Vagina (tissue), 2 donors: ENCODE measurements at regions not wholly inside any gene's neighbourhood (a gene's known extent, or its start where the extent isn't known, plus 50 kb on each side); places are given as distances from the start of the nearest gene placed in this dataset.

ENCODE experiments used
- DNase-seq, 2 donors: peaks; one replicate each; pipeline ENCODE4 v3.0.0-alpha.2; 2017; ENCODE audit errors: extremely low spot score in 2 of 2
- H3K27ac ChIP-seq: fragments of 200-600 bp; sonication (generic); one replicate; pipeline ENCODE4 v1.5.1; 2019
- H3K27me3 ChIP-seq: fragments of 200-600 bp; sonication (generic); one replicate; pipeline ENCODE4 v1.5.1; 2019
- H3K36me3 ChIP-seq, 2 donors: fragments of 200-600 bp; sonication (generic); one replicate each; pipeline ENCODE4 v1.5.1; 2017 to 2019
- H3K4me1 ChIP-seq: fragments of 200-600 bp; sonication (generic); one replicate; pipeline ENCODE4 v1.5.1; 2019
- H3K4me3 ChIP-seq, 2 donors: fragments of 200-600 bp; sonication (generic); 1 replicate in 1 of 2; 2 replicates in 1 of 2; pipeline ENCODE4 v1.5.1; 2016 to 2019
- H3K9me3 ChIP-seq: fragments of 200-600 bp; sonication (generic); one replicate; pipeline ENCODE4 v1.5.1; 2019
- CTCF ChIP-seq, 3 experiments: fragments of 450-650 bp in 2 of 3; fragments of 200-600 bp in 1 of 3; sonication (generic) in 1 of 3; IDR thresholded peaks; one replicate each; pipeline ENCODE4 v1.5.1; 2017 to 2019; ENCODE audit warnings: antibody characterized with exemption in 3 of 3, mild to moderate bottlenecking in 2 of 3, moderate library complexity in 2 of 3
- POLR2A ChIP-seq, 2 donors: fragments of 450-650 bp; IDR thresholded peaks; one replicate each; pipeline ENCODE4 v1.6.1; 2017; ENCODE audit warnings: antibody characterized with exemption in 2 of 2, mild to moderate bottlenecking in 2 of 2, moderate library complexity in 2 of 2
- POLR2AphosphoS5 ChIP-seq, 2 donors: sonication (generic); formaldehyde crosslinking; IDR thresholded peaks; one replicate each; pipeline ENCODE4 v1.9.0; 2017; ENCODE audit warnings: antibody characterized with exemption in 2 of 2, mild to moderate bottlenecking in 2 of 2, low read depth in 1 of 2; ENCODE audit not compliant: insufficient read depth in 1 of 2
- intact Hi-C: fragments of 100-400 bp; cut with DNase I; formaldehyde crosslinking; loops from one replicate; pipeline ENCODE4 v1.15.1; 2023

- no peak for TF ChIP-seq CTCF (IDR thresholded peaks at IDR 0.05)
- no peak for TF ChIP-seq POLR2A (IDR thresholded peaks at IDR 0.05)
- TF ChIP-seq POLR2AphosphoS5 (IDR thresholded peaks at IDR 0.05; ENCODE audit: insufficient read depth in 1 of 2, low read depth in 1 of 2) = no peak
- no peak overlapping the region for H3K27ac ChIP-seq
These were observed 254.3 kb downstream of the FIGN start for GRCh38 chr2:163481515-163481914.

GRCh38 chr2:163479599-163479998, 256.2 kb downstream of the FIGN start:
- no peaks in the 10 kb centered on the region for H3K4me1 ChIP-seq
- no peak for DNase-seq
- H3K36me3 ChIP-seq = no peaks in the 10 kb centered on the region
- H3K4me3 ChIP-seq = no peak overlapping the region
- no peaks in the 10 kb centered on the region for H3K9me3 ChIP-seq
- no peaks in the 10 kb centered on the region for H3K27me3 ChIP-seq
- intact Hi-C loops = no loop called here
- no peak overlapping the region for H3K27ac ChIP-seq
- no peak for TF ChIP-seq POLR2AphosphoS5 (IDR thresholded peaks at IDR 0.05; ENCODE audit: insufficient read depth in 1 of 2, low read depth in 1 of 2)
- TF ChIP-seq CTCF (IDR thresholded peaks at IDR 0.05) = no peak
- no peak for TF ChIP-seq POLR2A (IDR thresholded peaks at IDR 0.05)

More at GRCh38 chr2:163481515-163481914, 254.3 kb downstream of the FIGN start:
- no peak for DNase-seq
- no peaks in the 10 kb centered on the region for H3K27me3 ChIP-seq
- no peak overlapping the region for H3K4me3 ChIP-seq
- H3K4me1 ChIP-seq = no peaks in the 10 kb centered on the region
- intact Hi-C loops = no loop called here
- no peaks in the 10 kb centered on the region for H3K9me3 ChIP-seq
- H3K36me3 ChIP-seq = no peaks in the 10 kb centered on the region

- no peak for DNase-seq
- Histone ChIP-seq H3K9me3 (no peaks in the 10 kb centered on the region), H3K27ac (no peak overlapping the region), H3K27me3 (no peaks in the 10 kb centered on the region), H3K36me3 (no peaks in the 10 kb centered on the region), H3K4me3 (no peak overlapping the region), H3K4me1 (no peaks in the 10 kb centered on the region)
- TF ChIP-seq CTCF (IDR thresholded peaks at IDR 0.05) (no peak), POLR2A (IDR thresholded peaks at IDR 0.05) (no peak), POLR2AphosphoS5 (IDR thresholded peaks at IDR 0.05; ENCODE audit: insufficient read depth in 1 of 2, low read depth in 1 of 2) (no peak)
- intact Hi-C loops = no loop called here
These were observed 260.0 kb downstream of the FIGN start for GRCh38 chr2:163475815-163476214.

- Histone ChIP-seq H3K4me1 (no peaks in the 10 kb centered on the region), H3K36me3 (no peaks in the 10 kb centered on the region)
These were observed 260.9 kb downstream of the FIGN start for GRCh38 chr2:163474889-163475288.

More at GRCh38 chr2:163474889-163475288, 260.9 kb downstream of the FIGN start:
- Histone ChIP-seq H3K4me3 (no peak overlapping the region), H3K9me3 (no peaks in the 10 kb centered on the region), H3K27me3 (no peaks in the 10 kb centered on the region), H3K27ac (no peak overlapping the region)
- no peak for DNase-seq
- intact Hi-C loops = no loop called here
- TF ChIP-seq POLR2A (IDR thresholded peaks at IDR 0.05) (no peak), CTCF (IDR thresholded peaks at IDR 0.05) (no peak), POLR2AphosphoS5 (IDR thresholded peaks at IDR 0.05; ENCODE audit: insufficient read depth in 1 of 2, low read depth in 1 of 2) (no peak)
